GM23338 (cell line): ENCODE measurements at regions not wholly inside any gene's neighbourhood (a gene's known extent, or its start where the extent isn't known, plus 50 kb on each side); places are given as distances from the start of the nearest gene placed in this dataset.

Experiments
- ATAC-seq: fragments of 200-7000 bp; cut with Tn5 transposase; 3 replicates; pipeline ENCODE4 v1.9.1; 2020
- DNase-seq: peaks from one replicate; pipeline ENCODE4 v3.0.0-alpha.2; 2015; ENCODE audit warnings: low spot score
- H2AFZ ChIP-seq: fragments of 200-600 bp; sonication (generic); 2 replicates; pipeline ENCODE4 v1.8.0; 2016; ENCODE audit warnings: antibody characterized with exemption, mild to moderate bottlenecking, moderate library complexity
- H3F3A ChIP-seq: fragments of 200-600 bp; sonication (generic); replicated peaks from 2 replicates; pipeline ENCODE4 v1.8.0; 2017; ENCODE audit warnings: antibody characterized with exemption, mixed run types, low read depth
- H3K27ac ChIP-seq: fragments of 200-600 bp; sonication (generic); 2 replicates; pipeline ENCODE4 v1.6.1; 2016; ENCODE audit warnings: low read depth
- H3K27me3 ChIP-seq: fragments of 200-600 bp; sonication (generic); 2 replicates; pipeline ENCODE4 v1.8.0; 2016; ENCODE audit warnings: mild to moderate bottlenecking, mixed run types, moderate library complexity; ENCODE audit not compliant: insufficient read depth
- H3K36me3 ChIP-seq: fragments of 200-600 bp; sonication (generic); 2 replicates; pipeline ENCODE4 v1.8.0; 2016; ENCODE audit warnings: mild to moderate bottlenecking; ENCODE audit not compliant: insufficient read depth
- H3K4me1 ChIP-seq: fragments of 200-600 bp; sonication (generic); 2 replicates; pipeline ENCODE4 v1.8.0; 2016; ENCODE audit warnings: mild to moderate bottlenecking, moderate library complexity; ENCODE audit not compliant: insufficient read depth
- H3K4me2 ChIP-seq: fragments of 200-600 bp; sonication (generic); 2 replicates; pipeline ENCODE4 v1.7.1; 2017; ENCODE audit warnings: mixed run types
- H3K4me3 ChIP-seq: fragments of 200-600 bp; sonication (generic); 2 replicates; pipeline ENCODE4 v1.6.1; 2016; ENCODE audit warnings: mixed run types
- H3K79me2 ChIP-seq: fragments of 200-600 bp; sonication (generic); replicated peaks from 2 replicates; pipeline ENCODE4 v1.8.0; 2017; ENCODE audit warnings: mild to moderate bottlenecking; ENCODE audit not compliant: insufficient read depth
- H3K9me2 ChIP-seq: fragments of 200-600 bp; sonication (generic); 2 replicates; pipeline ENCODE4 v1.8.0; 2017; ENCODE audit not compliant: insufficient read depth
- H4K20me1 ChIP-seq: fragments of 200-600 bp; sonication (generic); replicated peaks from 2 replicates; pipeline ENCODE4 v1.8.0; 2017; ENCODE audit warnings: mild to moderate bottlenecking; ENCODE audit not compliant: insufficient read depth
- H3K27ac Mint-ChIP-seq: 2 replicates; pipeline ENCODE4 v1.8.0; 2020; ENCODE audit warnings: inconsistent platforms, mild to moderate bottlenecking, moderate library complexity, mixed read lengths
- H3K27me3 Mint-ChIP-seq: 3 replicates; pipeline ENCODE4 v1.8.0; 2022; ENCODE audit warnings: low read depth, mild to moderate bottlenecking, moderate library complexity, mixed read lengths, inconsistent platforms; ENCODE audit not compliant: insufficient read depth, poor library complexity
- H3K36me3 Mint-ChIP-seq: 3 replicates; pipeline ENCODE4 v1.8.0; 2021; ENCODE audit warnings: low read depth, mild to moderate bottlenecking, inconsistent platforms, moderate library complexity, mixed read lengths
- H3K4me1 Mint-ChIP-seq: 3 replicates; pipeline ENCODE4 v1.8.0; 2020; ENCODE audit warnings: mild to moderate bottlenecking, inconsistent platforms, mixed read lengths
- H3K4me3 Mint-ChIP-seq: 3 replicates; pipeline ENCODE4 v1.8.0; 2021; ENCODE audit warnings: moderate library complexity, mild to moderate bottlenecking, inconsistent platforms, mixed read lengths
- H3K9me3 Mint-ChIP-seq: 3 replicates; pipeline ENCODE4 v1.8.0; 2020; ENCODE audit warnings: moderate library complexity, mild to moderate bottlenecking, inconsistent platforms, mixed read lengths
- CREB1 ChIP-seq: fragments of 250-450 bp; sonication (Bioruptor Pico); IDR thresholded peaks from 2 replicates; pipeline ENCODE4 v1.5.0; 2020; ENCODE audit warnings: low read depth, mild to moderate bottlenecking, moderate library complexity
- CTCF ChIP-seq, 2 experiments: fragments of 200-600 bp in 1 of 2; sonication (generic) in 1 of 2; conservative IDR thresholded peaks; 2 replicates each; pipeline versions ENCODE4 v1.5.1 to v1.6.1; 2016 to 2017; ENCODE audit warnings: antibody characterized with exemption in 2 of 2, low read depth in 2 of 2, mild to moderate bottlenecking in 2 of 2, moderate library complexity in 1 of 2
- ETS1 ChIP-seq: IDR thresholded peaks from 2 replicates; pipeline ENCODE4 v1.6.1; 2016; ENCODE audit warnings: antibody characterized with exemption
- EZH2 ChIP-seq: fragments of 200-600 bp; sonication (generic); IDR thresholded peaks from one replicate; pipeline ENCODE4 v1.8.0; 2017; ENCODE audit warnings: antibody characterized with exemption, mild to moderate bottlenecking, low read depth; ENCODE audit not compliant: unreplicated experiment
- EZH2phosphoT487 ChIP-seq: fragments of 200-600 bp; sonication (generic); IDR thresholded peaks from one replicate; pipeline ENCODE4 v1.8.1; 2018; ENCODE audit warnings: antibody characterized with exemption; ENCODE audit not compliant: unreplicated experiment
- JUNB ChIP-seq: IDR thresholded peaks from one replicate; pipeline ENCODE4 v1.6.1; 2016; ENCODE audit warnings: antibody characterized with exemption; ENCODE audit not compliant: unreplicated experiment
- NANOG ChIP-seq: IDR thresholded peaks from 2 replicates; pipeline ENCODE4 v1.6.1; 2016; ENCODE audit warnings: antibody characterized with exemption, borderline replicate concordance
- POLR2AphosphoS5 ChIP-seq: IDR thresholded peaks from 2 replicates; pipeline ENCODE4 v1.6.1; 2016; ENCODE audit warnings: antibody characterized with exemption, low read depth
- REST ChIP-seq: IDR thresholded peaks from one replicate; pipeline ENCODE4 v1.6.1; 2018; ENCODE audit warnings: antibody characterized with exemption; ENCODE audit not compliant: unreplicated experiment
- STAT1 ChIP-seq: IDR thresholded peaks from one replicate; pipeline ENCODE4 v1.6.1; 2016; ENCODE audit warnings: antibody characterized with exemption; ENCODE audit not compliant: unreplicated experiment
- ZNF114 ChIP-seq: fragments of 250-450 bp; sonication (Bioruptor Pico); IDR thresholded peaks from 2 replicates; pipeline ENCODE4 v1.5.0; 2020; ENCODE audit warnings: mild to moderate bottlenecking, moderate library complexity
- ZNF331 ChIP-seq: fragments of 250-450 bp; sonication (Bioruptor Pico); IDR thresholded peaks from 2 replicates; pipeline ENCODE4 v1.5.0; 2020; ENCODE audit warnings: low read depth, mild to moderate bottlenecking, moderate library complexity
- TF ChIP-seq, protein P1 (sequence below): fragments of 250-450 bp; sonication (Bioruptor Pico); IDR thresholded peaks from 2 replicates; pipeline ENCODE4 v1.5.0; 2020; ENCODE audit warnings: mild to moderate bottlenecking, moderate library complexity

DNA sequence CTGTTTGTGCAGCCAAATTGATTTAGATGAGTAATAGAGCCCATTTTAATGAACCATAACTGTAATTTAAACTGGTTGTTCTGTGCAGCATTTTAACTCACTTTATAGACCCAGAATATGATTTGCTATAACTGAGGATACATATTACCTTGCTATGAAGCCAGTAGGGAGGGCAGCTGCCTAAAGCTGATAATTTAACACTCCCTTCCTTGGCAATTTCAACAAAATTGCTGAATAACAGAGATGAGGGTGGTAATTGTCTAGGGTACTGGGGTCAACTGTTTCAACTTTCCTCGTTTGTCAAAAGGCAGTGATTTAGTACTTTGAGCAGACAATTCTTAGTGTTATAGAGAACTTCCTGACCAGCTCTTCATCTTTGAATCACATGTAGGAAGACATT lies 304.9 kb upstream of the POU1F1 start:
- Mint-ChIP-seq H3K4me3 (no peak overlapping the region), H3K4me1 (no peaks in the 10 kb centered on the region), H3K9me3 (no peaks in the 10 kb centered on the region), H3K27me3 (no peaks in the 10 kb centered on the region), H3K27ac (no peak overlapping the region), H3K36me3 (no peaks in the 10 kb centered on the region)
- no peaks in the 10 kb centered on the region for H4K20me1 ChIP-seq
- no peak overlapping the region for H3K4me3 ChIP-seq
- DNase-seq (no peak), ATAC-seq (no peak)
- no peaks in the 10 kb centered on the region for H3K27me3 ChIP-seq
- H3K4me2 ChIP-seq = no peak overlapping the region
- no peaks in the 10 kb centered on the region for H3F3A ChIP-seq
- no peak overlapping the region for H2AFZ ChIP-seq
- TF ChIP-seq ZNF331 (CRISPR knock-in tag) = no peak
- no peak for TF ChIP-seq REST
- TF ChIP-seq STAT1 = no peak
- TF ChIP-seq ETS1 = no peak
- no peak for TF ChIP-seq ZNF114 (CRISPR knock-in tag)
- TF ChIP-seq POLR2AphosphoS5 = no peak
- TF ChIP-seq NANOG = no peak
- no peak for TF ChIP-seq JUNB
- TF ChIP-seq EZH2 = no peak
- TF ChIP-seq CTCF (conservative IDR thresholded peaks at IDR 0.05; ENCODE audit: low read depth in 2 of 2) = no peak
- TF ChIP-seq, protein P1, sequence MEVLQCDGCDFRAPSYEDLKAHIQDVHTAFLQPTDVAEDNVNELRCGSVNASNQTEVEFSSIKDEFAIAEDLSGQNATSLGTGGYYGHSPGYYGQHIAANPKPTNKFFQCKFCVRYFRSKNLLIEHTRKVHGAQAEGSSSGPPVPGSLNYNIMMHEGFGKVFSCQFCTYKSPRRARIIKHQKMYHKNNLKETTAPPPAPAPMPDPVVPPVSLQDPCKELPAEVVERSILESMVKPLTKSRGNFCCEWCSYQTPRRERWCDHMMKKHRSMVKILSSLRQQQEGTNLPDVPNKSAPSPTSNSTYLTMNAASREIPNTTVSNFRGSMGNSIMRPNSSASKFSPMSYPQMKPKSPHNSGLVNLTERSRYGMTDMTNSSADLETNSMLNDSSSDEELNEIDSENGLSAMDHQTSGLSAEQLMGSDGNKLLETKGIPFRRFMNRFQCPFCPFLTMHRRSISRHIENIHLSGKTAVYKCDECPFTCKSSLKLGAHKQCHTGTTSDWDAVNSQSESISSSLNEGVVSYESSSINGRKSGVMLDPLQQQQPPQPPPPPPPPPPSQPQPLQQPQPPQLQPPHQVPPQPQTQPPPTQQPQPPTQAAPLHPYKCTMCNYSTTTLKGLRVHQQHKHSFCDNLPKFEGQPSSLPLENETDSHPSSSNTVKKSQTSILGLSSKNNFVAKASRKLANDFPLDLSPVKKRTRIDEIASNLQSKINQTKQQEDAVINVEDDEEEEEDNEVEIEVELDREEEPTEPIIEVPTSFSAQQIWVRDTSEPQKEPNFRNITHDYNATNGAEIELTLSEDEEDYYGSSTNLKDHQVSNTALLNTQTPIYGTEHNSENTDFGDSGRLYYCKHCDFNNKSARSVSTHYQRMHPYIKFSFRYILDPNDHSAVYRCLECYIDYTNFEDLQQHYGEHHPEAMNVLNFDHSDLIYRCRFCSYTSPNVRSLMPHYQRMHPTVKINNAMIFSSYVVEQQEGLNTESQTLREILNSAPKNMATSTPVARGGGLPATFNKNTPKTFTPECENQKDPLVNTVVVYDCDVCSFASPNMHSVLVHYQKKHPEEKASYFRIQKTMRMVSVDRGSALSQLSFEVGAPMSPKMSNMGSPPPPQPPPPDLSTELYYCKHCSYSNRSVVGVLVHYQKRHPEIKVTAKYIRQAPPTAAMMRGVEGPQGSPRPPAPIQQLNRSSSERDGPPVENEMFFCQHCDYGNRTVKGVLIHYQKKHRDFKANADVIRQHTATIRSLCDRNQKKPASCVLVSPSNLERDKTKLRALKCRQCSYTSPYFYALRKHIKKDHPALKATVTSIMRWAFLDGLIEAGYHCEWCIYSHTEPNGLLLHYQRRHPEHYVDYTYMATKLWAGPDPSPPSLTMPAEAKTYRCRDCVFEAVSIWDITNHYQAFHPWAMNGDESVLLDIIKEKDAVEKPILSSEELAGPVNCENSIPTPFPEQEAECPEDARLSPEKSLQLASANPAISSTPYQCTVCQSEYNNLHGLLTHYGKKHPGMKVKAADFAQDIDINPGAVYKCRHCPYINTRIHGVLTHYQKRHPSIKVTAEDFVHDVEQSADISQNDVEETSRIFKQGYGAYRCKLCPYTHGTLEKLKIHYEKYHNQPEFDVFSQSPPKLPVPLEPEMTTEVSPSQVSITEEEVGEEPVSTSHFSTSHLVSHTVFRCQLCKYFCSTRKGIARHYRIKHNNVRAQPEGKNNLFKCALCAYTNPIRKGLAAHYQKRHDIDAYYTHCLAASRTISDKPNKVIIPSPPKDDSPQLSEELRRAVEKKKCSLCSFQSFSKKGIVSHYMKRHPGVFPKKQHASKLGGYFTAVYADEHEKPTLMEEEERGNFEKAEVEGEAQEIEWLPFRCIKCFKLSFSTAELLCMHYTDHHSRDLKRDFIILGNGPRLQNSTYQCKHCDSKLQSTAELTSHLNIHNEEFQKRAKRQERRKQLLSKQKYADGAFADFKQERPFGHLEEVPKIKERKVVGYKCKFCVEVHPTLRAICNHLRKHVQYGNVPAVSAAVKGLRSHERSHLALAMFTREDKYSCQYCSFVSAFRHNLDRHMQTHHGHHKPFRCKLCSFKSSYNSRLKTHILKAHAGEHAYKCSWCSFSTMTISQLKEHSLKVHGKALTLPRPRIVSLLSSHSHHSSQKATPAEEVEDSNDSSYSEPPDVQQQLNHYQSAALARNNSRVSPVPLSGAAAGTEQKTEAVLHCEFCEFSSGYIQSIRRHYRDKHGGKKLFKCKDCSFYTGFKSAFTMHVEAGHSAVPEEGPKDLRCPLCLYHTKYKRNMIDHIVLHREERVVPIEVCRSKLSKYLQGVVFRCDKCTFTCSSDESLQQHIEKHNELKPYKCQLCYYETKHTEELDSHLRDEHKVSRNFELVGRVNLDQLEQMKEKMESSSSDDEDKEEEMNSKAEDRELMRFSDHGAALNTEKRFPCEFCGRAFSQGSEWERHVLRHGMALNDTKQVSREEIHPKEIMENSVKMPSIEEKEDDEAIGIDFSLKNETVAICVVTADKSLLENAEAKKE = no peak
- no peak for TF ChIP-seq CREB1 (CRISPR knock-in tag)
- TF ChIP-seq EZH2phosphoT487 = no peak
- H3K36me3 ChIP-seq = no peaks in the 10 kb centered on the region
- no peak overlapping the region for H3K27ac ChIP-seq
- H3K79me2 ChIP-seq = no peaks in the 10 kb centered on the region
- no peaks in the 10 kb centered on the region for H3K4me1 ChIP-seq
- H3K9me2 ChIP-seq = no peaks in the 10 kb centered on the region
